CD4-positive, alpha-beta memory T cell (primary cell): ENCODE measurements at regions not wholly inside any gene's neighbourhood (a gene's known extent, or its start where the extent isn't known, plus 50 kb on each side); places are given as distances from the start of the nearest gene placed in this dataset.

Experiments
- CTCF ChIA-PET: fragments of 350-600 bp; sonication (Branson Sonifier 250); formaldehyde crosslinking; loops from one replicate; lab custom pipeline; 2021; ENCODE audit warnings: inconsistent platforms; ENCODE audit not compliant: partially characterized antibody; lab: Charles Lee
- POLR2A ChIA-PET: fragments of 350-600 bp; sonication (Branson Sonifier 250); formaldehyde crosslinking; loops from one replicate; lab custom pipeline; 2021; ENCODE audit not compliant: partially characterized antibody; lab: Charles Lee
- DNase-seq, 5 donors: peaks; one replicate each; pipeline versions ENCODE4 v3.0.0 to v3.0.0-alpha.2; 2020 to 2022; ENCODE audit warnings: mixed read lengths in 1 of 5
- H3K27ac ChIP-seq: one replicate; pipeline ENCODE4 v1.7.0; 2013; ENCODE audit warnings: low read depth, low read length
- H3K27me3 ChIP-seq: 2 replicates; pipeline ENCODE4 v1.7.0; 2013; ENCODE audit warnings: mild to moderate bottlenecking, low read length, moderate library complexity; ENCODE audit not compliant: insufficient read depth
- H3K36me3 ChIP-seq: 2 replicates; pipeline ENCODE4 v1.7.0; 2013; ENCODE audit warnings: mild to moderate bottlenecking, low read length, moderate library complexity; ENCODE audit not compliant: insufficient read depth
- H3K4me1 ChIP-seq: 2 replicates; pipeline ENCODE4 v1.7.0; 2013; ENCODE audit warnings: mild to moderate bottlenecking, low read length, moderate library complexity; ENCODE audit not compliant: insufficient read depth
- H3K4me3 ChIP-seq, 2 donors: one replicate each; pipeline ENCODE4 v1.7.0; 2013; ENCODE audit warnings: low read length in 2 of 2, mild to moderate bottlenecking in 1 of 2
- H3K9me3 ChIP-seq, 2 donors: one replicate each; pipeline ENCODE4 v1.7.0; 2013; ENCODE audit warnings: low read length in 2 of 2, control low read depth in 1 of 2; ENCODE audit not compliant: control insufficient read depth in 1 of 2
- H3K27ac Mint-ChIP-seq, 7 donors: one replicate each; pipeline ENCODE4 v1.8.0; 2020 to 2021; ENCODE audit warnings: mixed read lengths in 7 of 7, mild to moderate bottlenecking in 6 of 7, inconsistent platforms in 3 of 7, moderate library complexity in 3 of 7
- H3K27me3 Mint-ChIP-seq, 2 donors: one replicate each; pipeline ENCODE4 v1.8.0; 2020 to 2021; ENCODE audit warnings: mixed read lengths in 2 of 2
- H3K36me3 Mint-ChIP-seq, 2 donors: one replicate each; pipeline ENCODE4 v1.8.0; 2020 to 2021; ENCODE audit warnings: mixed read lengths in 2 of 2, inconsistent platforms in 1 of 2, mild to moderate bottlenecking in 1 of 2
- H3K4me1 Mint-ChIP-seq, 4 donors: one replicate each; pipeline ENCODE4 v1.8.0; 2020 to 2021; ENCODE audit warnings: mixed read lengths in 4 of 4, mild to moderate bottlenecking in 1 of 4
- H3K4me3 Mint-ChIP-seq, 8 donors: one replicate each; pipeline ENCODE4 v1.8.0; 2020 to 2021; ENCODE audit warnings: mixed read lengths in 8 of 8, mild to moderate bottlenecking in 7 of 8, moderate library complexity in 6 of 8, inconsistent platforms in 3 of 8
- H3K9me3 Mint-ChIP-seq, 8 donors: one replicate each; pipeline ENCODE4 v1.8.0; 2020 to 2021; ENCODE audit warnings: mixed read lengths in 8 of 8, mild to moderate bottlenecking in 5 of 8, inconsistent platforms in 3 of 8, moderate library complexity in 1 of 8
- intact Hi-C: fragments of 100-400 bp; cut with micrococcal nuclease; formaldehyde crosslinking; loops from one replicate; pipeline ENCODE4 v1.15.1; 2023

DNA sequence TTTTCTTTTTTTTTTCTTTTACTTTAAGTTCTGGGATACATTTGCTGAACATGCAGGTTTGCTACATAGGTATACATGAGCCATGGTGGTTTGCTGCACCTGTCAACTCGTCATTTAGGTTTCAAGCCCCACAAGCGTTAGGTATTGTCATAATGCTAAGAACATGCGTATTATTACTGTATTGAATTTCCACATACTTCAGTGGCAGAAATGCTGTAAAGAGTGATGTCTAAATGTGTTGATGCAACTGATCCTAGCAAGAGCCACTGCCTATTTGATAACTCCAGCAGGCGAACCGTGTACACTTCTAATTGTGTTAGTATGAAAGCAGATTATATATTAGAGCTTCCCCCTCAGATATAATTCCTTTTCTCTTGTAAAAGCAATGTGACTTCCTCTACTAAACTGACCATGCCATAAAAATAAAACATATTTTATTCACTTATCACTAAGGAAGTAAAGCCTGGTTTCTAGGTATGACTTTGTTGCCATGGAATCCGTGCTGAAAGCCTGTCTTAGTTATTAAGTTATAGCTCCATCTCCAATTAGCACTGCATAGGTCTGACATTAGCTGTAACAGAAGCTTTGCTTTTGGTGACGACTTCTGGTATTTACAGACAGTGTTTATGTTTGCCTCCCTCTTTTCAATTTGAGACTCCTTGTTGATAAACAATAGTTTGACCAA is 280.0 kb downstream of the GALR1 start:
- ChIA-PET CTCF (no interaction called here), POLR2A (no interaction called here)
- Mint-ChIP-seq H3K4me3 (no peak overlapping the region), H3K4me1 (no peaks in the 10 kb centered on the region), H3K27me3 (peaks cover 0 to 3% of the 10 kb centered on the region in 2 donors), H3K36me3 (no peaks in the 10 kb centered on the region), H3K27ac (no peak overlapping the region), H3K9me3 (peaks cover 0 to 6% (median 3%) of the 10 kb centered on the region in 8 donors)
- H3K27me3 ChIP-seq = no peaks in the 10 kb centered on the region
- no peaks in the 10 kb centered on the region for H3K4me1 ChIP-seq
- no peak for DNase-seq
- no peak overlapping the region for H3K27ac ChIP-seq
- H3K9me3 ChIP-seq = no peaks in the 10 kb centered on the region
- no peaks in the 10 kb centered on the region for H3K36me3 ChIP-seq
- H3K4me3 ChIP-seq = no peak overlapping the region
- intact Hi-C loops = no loop called here

DNA sequence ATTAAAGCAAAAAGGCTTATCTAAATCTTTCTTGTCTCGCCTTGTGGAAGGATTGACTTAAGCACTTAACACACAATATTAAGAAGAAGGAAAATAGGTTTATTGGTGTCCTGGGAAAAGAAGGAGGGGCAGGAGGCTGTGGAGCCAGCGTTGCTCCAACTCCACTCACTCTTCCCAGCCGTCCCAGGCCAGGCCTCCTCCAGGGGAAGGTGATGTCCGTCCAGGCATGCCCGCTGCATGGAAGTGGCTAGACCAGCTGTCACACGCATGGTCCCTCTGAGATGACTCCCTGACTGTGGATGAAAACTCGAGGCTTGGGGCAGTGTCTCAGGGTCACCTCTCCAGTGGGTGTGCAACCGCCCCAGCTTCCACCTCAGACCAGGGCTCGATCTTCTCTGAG is 281.1 kb downstream of the GALR1 start:
- Histone ChIP-seq H3K27ac (no peak overlapping the region), H3K4me3 (no peak overlapping the region), H3K27me3 (no peaks in the 10 kb centered on the region), H3K36me3 (no peaks in the 10 kb centered on the region), H3K9me3 (no peaks in the 10 kb centered on the region), H3K4me1 (no peaks in the 10 kb centered on the region)
- no peaks in the 10 kb centered on the region for H3K4me1 Mint-ChIP-seq
- H3K36me3 Mint-ChIP-seq = no peaks in the 10 kb centered on the region
- ChIA-PET CTCF (no interaction called here), POLR2A (no interaction called here)
- intact Hi-C loops = no loop called here
- peaks cover 0 to 3% of the 10 kb centered on the region in 2 donors for H3K27me3 Mint-ChIP-seq
- H3K27ac Mint-ChIP-seq = no peak overlapping the region
- no peak overlapping the region for H3K4me3 Mint-ChIP-seq
- DNase-seq = no peak
- peaks cover 0 to 6% (median 2%) of the 10 kb centered on the region in 8 donors for H3K9me3 Mint-ChIP-seq

DNA sequence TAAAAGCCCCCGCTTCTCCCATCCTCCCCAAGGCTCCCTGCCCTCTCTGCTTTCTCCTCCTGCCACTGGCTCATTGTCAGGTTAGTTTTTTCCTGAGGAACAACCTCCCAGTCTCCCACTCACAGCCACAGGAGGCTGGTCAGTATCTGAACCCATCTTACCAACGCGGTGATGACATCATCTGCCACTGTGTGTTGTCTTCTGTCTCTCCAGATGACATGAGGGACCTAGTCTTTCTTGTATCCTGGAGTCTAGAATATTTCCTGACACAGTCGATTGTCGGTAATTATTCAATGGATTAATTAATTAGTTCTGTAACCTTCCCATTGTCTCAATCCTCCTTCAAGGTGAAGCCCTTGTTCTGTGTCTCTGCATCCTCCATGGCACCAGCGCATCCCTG is 290.2 kb downstream of the GALR1 start:
- Mint-ChIP-seq H3K4me3 (no peak overlapping the region), H3K36me3 (no peaks in the 10 kb centered on the region), H3K27ac (no peak overlapping the region), H3K4me1 (no peaks in the 10 kb centered on the region), H3K27me3 (peaks cover 12 to 17% of the 10 kb centered on the region in 2 donors), H3K9me3 (peaks cover 0 to 10% (median 8%) of the 10 kb centered on the region in 8 donors)
- Histone ChIP-seq H3K9me3 (no peaks in the 10 kb centered on the region), H3K4me1 (no peaks in the 10 kb centered on the region), H3K27ac (no peak overlapping the region), H3K4me3 (no peak overlapping the region), H3K27me3 (no peaks in the 10 kb centered on the region), H3K36me3 (no peaks in the 10 kb centered on the region)
- POLR2A ChIA-PET = no interaction called here
- no peak for DNase-seq
- intact Hi-C loops = no loop called here
- CTCF ChIA-PET = no interaction called here

DNA sequence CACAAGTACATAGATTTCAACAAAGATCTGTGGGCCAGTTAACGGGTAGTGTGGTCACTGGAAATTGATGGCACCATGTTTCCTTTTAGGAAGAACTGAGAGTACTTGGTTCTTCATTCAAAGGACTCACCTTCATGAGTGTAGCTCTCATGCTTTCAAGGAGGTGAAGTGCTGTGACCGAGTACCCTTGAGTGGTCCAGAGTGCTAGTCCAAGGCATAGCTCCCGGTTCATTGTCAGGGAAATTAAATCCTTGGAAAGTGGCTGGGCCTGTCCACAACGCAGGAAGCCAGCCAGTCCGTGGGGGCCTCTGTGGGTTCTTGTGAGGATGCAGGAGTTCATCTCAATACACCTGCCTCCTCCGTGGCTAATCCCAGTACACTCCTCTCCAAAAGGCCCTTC is 295.1 kb downstream of the GALR1 start:
- no peaks in the 10 kb centered on the region for H3K36me3 Mint-ChIP-seq
- no peak overlapping the region for H3K27ac ChIP-seq
- H3K4me1 ChIP-seq = no peaks in the 10 kb centered on the region
- CTCF ChIA-PET = no interaction called here
- H3K27ac Mint-ChIP-seq = no peak overlapping the region
- H3K4me3 ChIP-seq = no peak overlapping the region
- intact Hi-C loops = no loop called here
- H3K36me3 ChIP-seq = no peaks in the 10 kb centered on the region
- POLR2A ChIA-PET = no interaction called here
- no peak for DNase-seq
- no peaks in the 10 kb centered on the region for H3K27me3 ChIP-seq
- H3K4me3 Mint-ChIP-seq = no peak overlapping the region
- H3K9me3 ChIP-seq = no peaks in the 10 kb centered on the region
- peaks cover 0 to 5% (median 0%) of the 10 kb centered on the region in 4 donors for H3K4me1 Mint-ChIP-seq
- H3K9me3 Mint-ChIP-seq = peaks cover 0 to 6% (median under 1%) of the 10 kb centered on the region in 8 donors
- H3K27me3 Mint-ChIP-seq = peaks cover 7 to 12% of the 10 kb centered on the region in 2 donors

DNA sequence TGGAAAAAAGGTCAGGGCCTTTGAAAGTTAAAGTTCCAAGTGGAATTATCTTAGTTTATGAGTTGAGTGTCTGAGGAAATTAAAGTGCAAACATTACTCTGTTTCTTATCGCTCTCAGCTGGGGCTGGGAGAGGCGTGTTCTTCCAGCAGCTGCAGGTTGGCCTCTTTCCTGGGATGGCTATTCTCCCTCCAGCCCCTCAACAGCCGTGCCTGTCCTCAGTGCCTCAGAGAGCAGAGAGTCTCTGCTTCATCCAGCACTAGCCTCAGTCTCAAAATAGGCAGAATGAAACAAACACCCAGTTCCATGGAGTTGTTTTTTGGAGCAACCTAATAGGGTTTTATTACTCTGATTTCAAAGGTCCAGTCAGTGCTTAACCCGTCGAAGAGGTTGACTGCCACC is 298.1 kb downstream of the GALR1 start:
- intact Hi-C loops = no loop called here
- H3K27me3 ChIP-seq = no peaks in the 10 kb centered on the region
- H3K36me3 ChIP-seq = no peaks in the 10 kb centered on the region
- no peak overlapping the region for H3K27ac ChIP-seq
- H3K9me3 ChIP-seq = no peaks in the 10 kb centered on the region
- Mint-ChIP-seq H3K4me3 (no peak overlapping the region), H3K27ac (no peak overlapping the region), H3K36me3 (no peaks in the 10 kb centered on the region), H3K4me1 (peaks cover 0 to 5% (median 0%) of the 10 kb centered on the region in 4 donors), H3K27me3 (peaks cover 0 to 2% of the 10 kb centered on the region in 2 donors), H3K9me3 (peaks cover 0 to 2% (median 0%) of the 10 kb centered on the region in 8 donors)
- H3K4me3 ChIP-seq = no peak overlapping the region
- CTCF ChIA-PET = no interaction called here
- POLR2A ChIA-PET = no interaction called here
- no peaks in the 10 kb centered on the region for H3K4me1 ChIP-seq
- DNase-seq = no peak

DNA sequence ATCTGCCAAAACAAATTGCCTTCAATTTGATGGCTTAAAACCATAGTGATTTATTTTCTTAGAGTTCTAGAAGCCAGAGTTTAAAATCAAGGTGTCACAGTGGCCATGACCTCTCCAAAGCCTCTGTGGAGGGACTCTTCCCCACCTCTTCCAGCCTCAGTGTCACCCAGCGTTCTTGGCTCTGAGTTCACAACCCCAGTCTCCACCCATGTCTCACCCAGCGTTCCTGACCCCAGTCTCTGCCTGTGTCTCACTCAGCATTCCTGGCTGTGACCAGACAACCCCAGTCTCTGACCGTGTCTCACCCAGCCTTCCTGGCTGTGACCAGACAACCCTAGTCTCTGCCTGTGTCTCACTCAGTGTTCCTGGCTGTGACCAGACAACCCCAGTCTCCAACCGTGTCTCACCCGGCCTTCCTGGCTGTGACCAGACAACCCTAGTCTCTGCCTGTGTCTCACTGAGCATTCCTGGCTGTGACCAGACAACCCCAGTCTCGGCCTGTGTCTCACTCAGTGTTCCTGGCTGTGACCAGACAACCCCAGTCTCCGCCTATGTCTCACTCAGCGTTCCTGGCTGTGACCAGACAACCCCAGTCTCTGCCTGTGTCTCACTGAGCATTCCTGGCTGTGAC is 299.3 kb downstream of the GALR1 start:
- H3K27ac ChIP-seq = no peak overlapping the region
- Mint-ChIP-seq H3K36me3 (no peaks in the 10 kb centered on the region), H3K9me3 (peaks cover 0 to 2% (median 0%) of the 10 kb centered on the region in 8 donors), H3K27me3 (peaks cover 0 to 2% of the 10 kb centered on the region in 2 donors), H3K4me3 (no peak overlapping the region), H3K4me1 (peaks cover 0 to 5% (median 0%) of the 10 kb centered on the region in 4 donors), H3K27ac (no peak overlapping the region)
- no peaks in the 10 kb centered on the region for H3K9me3 ChIP-seq
- intact Hi-C loops = no loop called here
- no peaks in the 10 kb centered on the region for H3K4me1 ChIP-seq
- H3K27me3 ChIP-seq = no peaks in the 10 kb centered on the region
- CTCF ChIA-PET = no interaction called here
- no peak for DNase-seq
- POLR2A ChIA-PET = no interaction called here
- no peaks in the 10 kb centered on the region for H3K36me3 ChIP-seq
- H3K4me3 ChIP-seq = no peak overlapping the region

DNA sequence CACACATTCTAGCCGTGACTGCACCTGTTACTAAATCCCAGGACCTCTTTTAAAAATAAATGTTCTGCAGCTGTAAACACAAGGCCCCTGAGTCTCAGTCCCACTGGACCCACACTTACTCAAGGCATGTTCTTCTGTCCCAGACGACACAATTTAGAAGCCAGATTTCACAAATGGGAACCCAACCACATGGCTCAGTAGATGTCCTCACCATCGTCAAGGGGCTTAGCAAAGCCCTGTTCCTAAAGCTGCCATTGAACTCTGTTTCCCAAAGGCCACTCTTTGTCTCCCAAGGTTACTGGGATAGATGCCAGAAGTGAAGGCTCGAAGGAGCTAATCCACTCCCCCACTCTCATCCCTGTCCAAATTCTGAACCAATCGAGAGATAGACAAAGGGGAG is 301.0 kb downstream of the GALR1 start:
- no peak overlapping the region for H3K4me3 Mint-ChIP-seq

More for the DNA sequence above, 301.0 kb downstream of the GALR1 start:
- Mint-ChIP-seq H3K36me3 (no peaks in the 10 kb centered on the region), H3K9me3 (peaks cover 0 to 2% (median 0%) of the 10 kb centered on the region in 8 donors), H3K27ac (no peak overlapping the region), H3K27me3 (peaks cover 0 to 4% of the 10 kb centered on the region in 2 donors), H3K4me1 (peaks cover 0 to 5% (median 0%) of the 10 kb centered on the region in 4 donors)
- ChIA-PET POLR2A (no interaction called here), CTCF (no interaction called here)
- Histone ChIP-seq H3K27ac (no peak overlapping the region), H3K36me3 (no peaks in the 10 kb centered on the region), H3K4me3 (no peak overlapping the region), H3K9me3 (no peaks in the 10 kb centered on the region), H3K4me1 (no peaks in the 10 kb centered on the region), H3K27me3 (no peaks in the 10 kb centered on the region)
- DNase-seq = no peak
- intact Hi-C loops = no loop called here
